NCI-H146 (cell line): ENCODE measurements at regions not wholly inside any gene's neighbourhood (a gene's known extent, or its start where the extent isn't known, plus 50 kb on each side); places are given as distances from the start of the nearest gene placed in this dataset.
"Not testable (repeated sequence)": the region's sequence is repeated elsewhere in the genome, so short reads cannot be mapped to it uniquely, and the experiment has no call there.

ENCODE experiments used
- DNase-seq: peaks from one replicate; lab custom pipeline; 2025; lab: John Stamatoyannopoulos, UW

DNA sequence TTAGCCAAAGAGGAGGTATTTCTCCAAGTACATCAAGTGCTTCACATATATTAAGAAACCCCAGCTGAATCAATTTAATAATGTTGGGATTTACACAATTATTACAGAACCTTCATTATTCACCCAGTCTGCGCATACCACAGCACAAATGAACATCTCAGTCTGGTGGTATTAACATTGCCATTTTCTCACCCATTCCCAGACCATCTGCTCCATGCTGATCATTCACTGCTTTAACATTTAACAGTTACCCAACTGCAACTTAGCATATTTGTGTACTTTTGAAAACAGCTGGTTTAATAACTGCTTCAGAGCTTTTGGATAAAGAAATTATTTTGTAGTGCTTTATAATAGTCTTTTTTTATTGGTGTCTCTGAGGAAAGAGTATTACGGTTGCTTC is 1072.1 kb downstream of the NXPH1 start:
- DNase-seq: no peak

DNA sequence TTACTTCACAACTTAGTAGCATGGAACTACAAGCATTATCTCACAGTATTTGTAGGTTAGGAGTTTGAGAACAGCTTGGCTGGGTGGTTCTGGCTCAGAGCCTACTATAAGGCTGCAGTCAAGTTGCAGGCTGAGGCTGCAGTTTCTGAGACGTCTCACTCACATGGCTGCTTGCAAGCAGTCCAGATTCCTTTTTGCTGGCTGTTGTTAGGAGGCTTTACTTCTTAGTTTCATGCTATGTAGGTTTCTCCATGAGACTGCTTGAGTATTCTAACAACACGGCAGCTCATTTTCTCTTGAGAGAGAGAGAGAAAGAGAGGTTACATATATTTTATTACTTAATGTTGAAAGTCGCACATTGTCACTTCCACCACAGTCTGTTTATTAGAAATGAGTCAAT is 1073.9 kb downstream of the NXPH1 start:
- no peak for DNase-seq

DNA sequence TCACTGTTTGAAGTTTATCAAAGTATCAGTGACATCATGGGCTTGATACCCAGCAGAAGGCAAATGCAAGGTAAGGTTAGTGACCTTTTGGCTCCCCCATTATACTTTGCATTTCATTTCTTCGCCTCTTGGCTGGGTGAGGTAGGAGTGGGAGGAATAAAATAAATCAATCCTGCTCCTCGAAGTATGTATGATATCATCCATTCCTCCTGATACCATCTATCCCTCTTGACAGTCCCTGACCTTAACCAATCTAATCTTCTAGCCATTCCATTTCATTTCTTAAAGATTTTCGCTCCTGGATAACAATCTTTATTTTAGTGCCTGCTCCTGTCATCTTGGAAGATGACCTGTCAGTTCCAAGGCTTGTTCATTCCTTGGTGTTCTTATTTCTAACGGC is 1083.3 kb downstream of the NXPH1 start:
- no peak for DNase-seq

DNA sequence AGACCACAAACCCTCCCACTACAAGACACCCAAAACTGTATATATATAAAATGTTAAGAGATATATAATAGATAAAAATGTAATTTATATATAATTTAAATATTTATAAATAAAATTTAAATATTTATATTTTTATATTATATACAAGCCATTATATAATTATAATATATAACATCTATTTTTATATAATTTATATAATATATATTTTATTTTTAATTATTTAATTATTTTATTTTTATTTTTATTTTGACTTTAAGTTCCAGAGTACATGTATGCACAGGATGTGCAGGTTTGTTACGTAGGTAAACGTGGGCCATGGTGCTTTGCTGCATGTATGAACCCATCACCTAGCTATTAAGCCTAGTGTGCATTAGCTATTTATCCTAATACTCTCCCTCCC is 1090.2 kb downstream of the NXPH1 start:
- no peak for DNase-seq

DNA sequence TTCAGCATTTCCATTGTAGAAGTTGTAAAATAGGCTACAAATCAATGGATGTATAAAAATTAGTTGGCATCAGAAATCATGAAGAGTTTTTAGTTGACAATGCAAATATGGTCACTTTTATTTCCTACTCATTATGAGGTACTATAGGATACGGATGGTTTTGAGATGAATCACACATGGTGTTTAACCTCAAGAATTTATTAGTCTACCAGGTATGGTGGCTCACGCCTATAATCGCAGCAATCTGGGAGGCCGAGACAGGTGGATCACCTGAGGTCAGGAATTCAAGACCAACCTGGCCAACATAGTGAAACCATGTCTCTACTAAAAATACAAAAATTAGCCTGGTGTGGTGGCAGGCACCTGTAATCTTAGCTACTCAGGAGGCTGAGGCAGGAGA is 1119.0 kb downstream of the NXPH1 start:
- DNase-seq: not testable (repeated sequence)

DNA sequence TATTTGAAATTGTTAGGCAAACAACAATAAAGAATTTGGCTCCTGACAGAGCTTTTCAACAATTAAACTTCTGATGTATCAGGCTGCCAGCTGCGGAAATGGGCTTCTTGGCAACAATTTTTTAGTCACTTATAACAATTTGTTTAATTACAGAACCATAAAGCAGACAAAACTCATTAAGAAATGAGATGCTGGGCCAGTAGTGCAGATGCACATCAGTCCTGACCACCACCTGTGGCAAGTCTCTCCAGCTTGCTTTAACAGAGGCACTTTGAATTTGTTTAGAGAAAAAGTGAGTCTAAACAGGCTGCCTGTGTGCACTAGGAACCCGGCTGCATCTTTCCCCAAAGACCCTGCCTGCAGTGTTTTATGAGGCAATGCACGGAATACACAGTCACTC is 1124.4 kb downstream of the NXPH1 start:
- DNase-seq: peak; percentile 52

DNA sequence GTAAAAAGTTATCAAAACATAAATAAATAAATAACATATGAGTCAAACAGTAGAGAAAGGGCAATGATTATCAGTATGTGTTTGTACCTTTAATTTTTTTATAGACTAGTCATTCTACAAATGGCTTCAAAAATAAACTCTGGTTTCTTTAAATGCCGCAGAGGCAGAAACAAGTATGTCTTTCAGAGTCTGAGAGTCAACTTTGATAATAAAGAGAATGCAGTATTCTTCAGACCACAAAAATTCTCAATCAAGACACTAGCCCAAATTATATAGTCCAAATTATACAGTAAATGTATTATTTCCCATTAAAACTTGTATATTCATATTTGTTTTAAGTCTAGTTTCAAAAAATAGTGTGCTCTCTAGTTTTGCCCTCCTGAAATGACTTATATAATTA is 1142.3 kb downstream of the NXPH1 start:
- DNase-seq: no peak

DNA sequence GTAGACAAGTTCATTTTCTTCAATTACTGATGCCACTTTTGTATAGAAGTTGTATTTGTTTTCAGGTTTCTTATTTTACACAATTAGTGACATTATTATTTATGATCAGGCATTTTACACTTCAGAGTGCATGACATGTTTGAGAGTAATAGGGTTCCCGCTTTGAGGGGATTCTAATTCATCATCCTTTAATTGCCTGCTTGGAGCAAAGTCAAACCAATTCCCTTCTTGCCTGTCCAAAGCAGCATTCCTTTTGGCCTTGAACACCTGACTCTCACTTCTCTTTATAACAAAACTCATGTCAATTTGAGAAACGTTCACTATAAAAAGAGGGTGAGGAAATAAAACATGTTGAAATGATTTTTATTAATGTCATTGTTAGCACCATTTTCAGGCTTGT is 1149.4 kb downstream of the NXPH1 start:
- no peak for DNase-seq

DNA sequence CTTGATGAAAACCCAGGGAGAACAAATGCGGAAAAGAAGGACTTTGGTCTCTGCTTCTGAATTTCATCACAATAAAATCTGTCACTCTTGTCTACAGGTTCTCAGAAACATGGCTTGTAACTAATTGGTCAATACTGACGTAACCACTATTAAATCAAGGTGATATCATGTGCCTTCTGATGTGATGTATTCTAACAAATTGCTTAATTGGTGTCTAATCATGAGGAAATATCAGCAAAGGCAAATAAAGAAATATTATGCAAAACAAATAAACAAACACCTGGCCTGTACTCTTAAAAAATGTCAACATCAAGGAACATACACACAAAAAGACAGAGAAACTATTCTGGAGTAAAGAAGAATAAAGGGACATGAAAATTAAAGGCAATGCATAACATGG is 1165.0 kb downstream of the NXPH1 start:
- DNase-seq: no peak

DNA sequence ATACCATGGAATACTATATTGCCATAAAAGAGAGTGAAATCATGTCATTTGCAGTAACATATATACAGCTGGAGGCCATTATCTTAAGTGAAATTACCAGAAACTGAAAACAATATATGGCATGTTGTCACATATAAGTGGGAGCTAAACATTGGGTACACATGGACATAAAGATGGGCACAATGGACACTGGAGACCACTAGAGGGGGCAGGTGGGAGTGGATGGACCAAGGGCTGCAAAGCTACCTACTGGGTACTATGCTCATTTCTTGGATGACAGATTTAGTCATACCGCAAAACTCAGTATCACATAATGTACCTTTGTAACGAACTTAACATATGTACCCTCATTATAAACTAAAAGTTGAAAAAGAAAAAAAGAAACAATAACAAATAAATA is 1167.6 kb downstream of the NXPH1 start:
- DNase-seq: no peak

DNA sequence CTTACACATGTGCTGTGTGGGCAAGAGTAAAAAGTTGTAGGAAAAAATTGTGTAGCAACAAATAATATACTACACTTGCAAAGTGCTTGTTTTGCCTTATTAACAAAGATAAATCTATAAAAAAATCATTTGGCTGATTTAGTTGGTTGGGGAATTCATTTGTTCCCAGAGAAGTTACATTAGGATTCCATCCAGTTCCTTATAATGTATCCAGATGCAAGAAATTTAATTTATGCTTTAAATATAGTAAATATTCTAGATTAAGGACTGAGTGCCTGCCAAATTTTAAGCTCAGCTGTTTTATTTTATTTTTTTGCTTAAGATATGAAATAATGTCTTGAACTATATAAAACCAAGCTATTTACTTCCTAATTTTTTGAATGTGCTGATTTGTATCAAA is 1169.9 kb downstream of the NXPH1 start:
- DNase-seq: no peak

DNA sequence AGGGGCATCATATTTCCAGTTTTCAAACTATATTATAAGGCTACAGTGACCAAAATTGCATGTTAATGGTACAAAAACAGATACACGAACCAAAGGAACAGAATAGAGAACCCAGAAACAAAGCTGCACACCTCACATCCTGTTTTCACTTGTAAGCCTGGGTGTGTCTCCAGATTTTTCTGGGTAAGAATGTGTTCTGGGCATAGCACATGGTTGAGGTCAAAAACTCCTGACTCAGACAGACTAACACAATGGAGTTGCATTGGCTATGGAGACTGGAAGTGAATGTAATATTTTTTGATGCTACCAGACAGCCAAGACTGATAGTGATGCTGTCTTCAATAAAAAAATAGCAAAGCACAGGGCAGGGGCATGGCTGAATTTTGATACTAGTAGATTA is 1175.2 kb downstream of the NXPH1 start:
- no peak for DNase-seq

DNA sequence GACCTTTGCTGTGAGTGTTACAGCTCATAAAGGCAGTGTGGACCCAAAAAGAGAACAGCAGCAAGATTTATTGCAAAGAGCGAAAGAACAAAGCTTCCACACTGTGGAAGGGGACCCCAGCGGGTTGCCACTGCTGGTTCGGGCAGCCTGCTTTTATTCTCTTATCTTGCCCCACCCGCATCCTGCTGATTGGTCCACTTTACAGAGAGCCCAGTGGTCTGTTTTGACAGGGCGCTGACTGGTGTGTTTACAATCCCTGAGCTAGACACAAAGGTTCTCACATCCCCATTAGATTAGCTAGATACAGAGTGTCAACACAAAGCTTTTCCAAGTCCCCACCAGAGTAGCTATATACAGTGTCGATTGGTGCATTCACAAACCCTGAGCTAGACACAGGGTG is 1187.5 kb downstream of the NXPH1 start:
- not testable (repeated sequence) for DNase-seq

DNA sequence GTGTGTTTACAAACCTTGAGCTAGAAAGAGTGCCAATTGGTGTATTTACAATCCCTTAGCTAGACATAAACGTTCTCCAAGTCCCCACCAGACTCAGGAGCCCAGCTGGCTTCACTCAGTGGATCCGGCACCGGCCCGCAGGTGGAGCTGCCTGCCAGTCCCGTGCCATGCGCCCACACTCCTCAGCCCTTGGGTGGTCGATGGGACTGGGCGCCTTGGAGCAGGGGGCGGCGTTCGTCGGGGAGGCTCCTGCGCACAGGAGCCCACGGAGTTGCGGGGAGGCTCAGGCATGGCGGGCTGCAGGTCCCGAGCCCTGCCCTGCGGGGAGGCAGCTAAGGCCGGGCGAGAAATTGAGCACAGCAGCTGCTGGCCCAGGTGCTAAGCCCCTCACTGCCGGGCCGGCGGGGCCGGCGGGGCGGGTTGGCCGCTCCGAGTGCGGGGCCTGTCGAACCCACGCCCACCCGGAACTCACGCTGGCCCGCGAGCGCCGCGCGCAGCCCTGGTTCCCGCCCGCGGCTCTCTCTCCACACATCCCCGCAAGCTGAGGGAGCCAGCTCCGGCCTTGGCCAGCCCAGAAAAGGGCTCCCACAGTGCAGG is 1188.0 kb downstream of the NXPH1 start:
- DNase-seq: not testable (repeated sequence)

DNA sequence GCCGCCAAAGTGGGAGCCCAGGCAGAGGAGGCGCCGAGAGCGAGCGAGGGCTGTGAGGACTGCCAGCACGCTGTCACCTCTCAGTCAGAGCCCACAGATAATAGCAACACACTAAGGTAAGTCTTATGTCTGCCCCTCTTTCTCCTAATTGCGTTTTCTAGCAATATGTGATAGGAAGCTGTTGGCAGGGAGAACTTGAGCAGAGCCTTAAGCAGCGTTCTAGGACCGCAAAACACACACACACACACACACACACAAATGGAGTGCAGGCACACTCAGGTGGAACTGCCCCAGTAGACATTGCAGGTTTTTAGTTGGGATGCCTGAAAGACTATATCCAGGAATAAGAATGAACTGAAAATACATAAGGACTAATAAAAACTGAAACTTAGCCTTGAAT is 1188.5 kb downstream of the NXPH1 start:
- no peak for DNase-seq

DNA sequence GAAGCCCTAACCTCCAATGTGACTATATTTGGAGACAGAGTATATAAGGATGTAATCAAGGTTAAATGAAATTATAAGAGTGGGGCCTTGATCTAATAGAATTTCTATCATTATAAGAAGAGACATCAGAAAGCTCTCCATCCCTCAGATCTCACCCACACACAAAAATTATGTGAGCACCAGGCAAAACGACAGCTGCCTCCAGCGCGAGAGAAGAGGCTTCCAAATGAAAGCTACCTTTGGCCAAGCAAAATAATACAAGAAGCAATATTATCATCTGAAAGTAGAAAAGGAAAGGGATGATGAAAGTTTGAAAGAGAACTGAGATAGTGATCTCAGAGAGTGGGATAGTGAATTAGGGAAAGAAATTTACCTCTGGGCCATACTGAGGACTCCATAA is 1192.5 kb downstream of the NXPH1 start:
- no peak for DNase-seq

DNA sequence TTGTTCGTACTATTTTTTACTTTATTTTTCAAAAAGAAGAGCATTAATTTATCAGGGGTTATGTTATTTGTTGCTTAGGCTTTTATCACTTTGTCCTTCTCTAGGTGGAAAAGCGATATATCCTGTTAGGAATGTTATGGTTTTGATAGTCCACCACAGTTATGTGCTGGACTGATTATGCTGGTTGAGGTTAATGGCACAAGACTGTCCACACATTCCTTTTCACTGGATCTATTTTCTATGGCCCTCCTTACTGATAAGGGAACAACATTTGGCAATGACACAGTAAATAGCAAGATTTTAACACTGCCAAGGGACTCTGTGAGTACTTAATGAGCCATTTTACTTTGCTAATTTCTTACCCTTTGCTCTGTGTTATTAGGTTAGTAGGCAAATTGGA is 1212.3 kb downstream of the NXPH1 start:
- no peak for DNase-seq

DNA sequence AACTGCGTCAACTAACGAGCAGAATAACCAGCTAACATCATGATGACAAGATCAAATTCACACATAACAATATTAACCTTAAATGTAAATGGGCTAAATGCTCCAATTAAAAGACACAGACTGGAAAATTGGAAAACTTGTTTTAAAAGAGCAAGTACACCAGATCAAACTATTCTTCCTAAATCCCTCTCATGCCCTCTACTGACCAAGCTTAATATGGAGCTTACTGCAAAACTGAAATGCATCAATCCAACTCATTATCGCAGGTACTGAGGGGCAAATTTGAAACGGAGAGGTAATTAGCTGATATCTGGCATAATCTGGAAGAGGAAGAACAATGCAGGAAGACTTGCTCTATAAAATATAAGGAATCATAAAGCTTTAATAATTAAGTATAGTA is 1223.8 kb downstream of the NXPH1 start:
- no peak for DNase-seq

DNA sequence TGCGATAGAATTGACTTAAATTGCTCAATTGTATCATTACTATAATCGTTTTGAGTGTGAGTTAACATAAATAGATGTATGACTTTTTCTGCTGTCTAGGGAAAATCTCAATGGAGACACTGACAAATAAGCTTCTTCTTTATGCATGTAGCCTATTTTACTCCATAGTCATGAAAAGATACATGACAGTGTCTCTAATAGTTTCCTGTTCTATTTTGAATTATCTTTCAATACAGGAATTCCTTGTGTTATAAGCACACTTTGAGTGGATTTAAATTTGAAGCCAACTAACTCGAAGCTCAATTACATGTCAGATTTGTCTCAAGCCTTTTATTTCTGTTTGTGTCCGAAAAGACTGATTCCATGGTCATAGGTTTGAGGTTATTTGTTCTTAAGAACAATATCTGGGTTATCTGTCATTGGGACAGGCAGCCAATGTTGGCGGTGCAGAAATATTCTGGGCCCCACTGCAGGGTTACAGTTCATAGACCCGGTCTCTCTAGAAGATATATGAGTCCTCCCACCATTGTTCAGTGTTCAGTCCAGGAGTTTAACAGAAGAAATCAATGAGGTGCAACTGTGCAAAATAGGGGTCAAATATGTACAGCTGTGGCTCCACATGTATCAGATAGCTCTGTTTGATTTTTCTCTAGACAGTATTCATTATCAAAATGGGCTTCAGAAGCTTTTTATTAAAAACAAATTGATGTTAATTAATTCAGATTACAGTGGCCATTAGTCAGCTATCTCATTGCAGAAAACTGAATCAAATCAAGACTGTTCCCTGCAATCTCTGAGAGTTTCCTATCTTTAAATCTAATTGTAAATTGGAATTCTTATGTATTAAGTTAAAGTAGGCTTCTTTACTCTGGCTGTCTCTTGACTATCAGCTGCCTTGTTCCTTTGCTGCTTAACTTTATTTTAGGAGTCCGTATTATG is 1238.8 kb downstream of the NXPH1 start:
- DNase-seq: peak; percentile 67

DNA sequence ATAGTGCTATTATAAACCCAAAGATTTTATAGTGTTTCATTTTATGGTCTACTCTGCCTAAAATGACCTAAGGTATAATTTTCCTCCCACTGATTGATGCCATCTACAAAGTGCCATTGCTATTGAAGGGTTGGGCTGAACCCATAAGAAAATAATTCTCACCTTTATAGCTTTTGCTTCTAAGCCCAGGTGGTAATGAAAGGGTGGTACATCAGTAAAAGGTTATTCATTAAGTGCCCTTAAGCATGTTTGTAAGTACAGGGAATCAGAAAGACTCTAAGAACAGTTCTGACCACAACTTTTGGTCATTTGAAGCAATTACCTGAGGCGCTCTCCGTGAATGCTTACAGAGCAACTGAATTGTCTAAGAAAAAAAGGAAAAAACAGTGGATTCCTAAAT is 1247.3 kb downstream of the NXPH1 start:
- DNase-seq: no peak

DNA sequence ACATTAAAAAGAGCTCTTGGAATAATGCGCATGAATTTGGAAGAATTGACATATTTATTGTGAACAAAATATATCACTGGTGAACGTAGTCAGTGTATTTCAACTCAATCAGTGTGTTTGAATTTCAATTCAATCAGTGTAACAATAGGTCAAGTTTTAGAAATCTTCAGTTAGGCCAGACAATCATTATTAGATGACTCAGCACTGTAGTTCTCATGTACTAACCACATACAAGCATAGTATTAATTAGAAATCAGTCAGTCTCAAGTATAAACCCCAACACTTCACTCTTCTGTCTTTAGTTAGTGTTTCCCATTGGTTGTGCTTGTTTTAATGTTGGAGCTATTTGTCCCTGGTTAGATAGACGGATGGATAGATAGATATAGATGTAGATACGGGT is 1247.9 kb downstream of the NXPH1 start:
- DNase-seq: no peak

DNA sequence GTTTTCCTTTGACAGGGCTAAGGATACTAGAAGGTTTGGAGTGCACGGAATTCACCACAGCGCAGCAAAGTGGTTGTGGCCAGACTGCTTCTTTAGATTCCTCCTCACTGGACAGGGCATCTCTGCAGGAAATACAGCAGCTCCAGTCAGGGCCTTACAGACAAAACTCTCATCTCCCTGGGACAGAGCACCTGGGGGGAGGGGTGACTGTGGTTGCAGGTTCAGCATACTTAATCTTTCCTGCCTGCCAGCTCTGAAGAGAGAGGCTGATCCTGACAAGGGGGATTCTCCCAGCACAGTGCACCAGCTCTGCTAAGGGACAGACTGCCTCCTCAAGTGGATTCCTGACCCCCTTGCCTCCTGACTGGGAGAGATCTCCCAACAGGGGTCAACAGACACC is 1257.9 kb downstream of the NXPH1 start:
- no peak for DNase-seq

DNA sequence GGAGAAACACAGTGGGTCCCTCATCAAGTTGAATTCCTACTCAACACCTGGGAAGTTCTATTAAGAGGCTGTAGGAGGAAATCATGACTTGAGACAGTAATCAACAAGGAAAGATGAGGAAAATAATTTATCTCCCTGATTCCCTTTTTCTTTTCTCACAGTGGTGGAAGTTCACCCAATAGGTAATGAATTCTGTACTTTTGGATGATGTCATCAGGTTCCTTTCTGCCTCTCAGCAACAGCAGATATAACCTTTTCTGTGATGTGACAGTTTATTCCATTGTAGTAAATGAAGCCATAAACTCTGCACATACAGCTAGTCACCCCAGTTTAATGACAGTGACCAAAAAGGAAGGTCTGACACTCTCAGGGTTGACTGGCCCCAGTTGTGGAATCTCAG is 1265.0 kb downstream of the NXPH1 start:
- no peak for DNase-seq

DNA sequence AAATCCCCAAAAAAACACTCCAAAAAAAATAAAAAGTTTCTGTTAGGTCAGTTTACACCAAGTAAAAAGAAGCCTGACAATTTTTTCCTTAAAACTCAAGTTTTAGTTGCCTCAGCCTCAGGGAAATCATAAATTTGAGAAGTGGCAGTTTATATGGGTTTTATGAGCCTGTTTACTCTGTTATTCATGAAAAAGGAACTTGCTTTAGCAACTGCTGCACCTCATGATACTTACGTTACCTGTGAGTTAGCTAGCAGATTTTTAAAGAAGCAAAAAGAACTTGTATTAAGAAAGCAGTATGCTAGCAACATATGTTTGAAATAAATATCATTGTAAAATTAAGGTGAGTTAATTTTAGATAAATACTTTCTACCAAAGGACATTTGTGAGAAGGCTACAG is 1264.5 kb upstream of the PHF14 start:
- no peak for DNase-seq
